Activated naive CD8-positive, alpha-beta T cell treated with anti-CD3 and anti-CD28 coated beads, Interleukin-2, amount 50 U/mL, for 24 hours (primary cell): ENCODE measurements at regions not wholly inside any gene's neighbourhood (a gene's known extent, or its start where the extent isn't known, plus 50 kb on each side); places are given as distances from the start of the nearest gene placed in this dataset.
"Not testable (repeated sequence)": the region's sequence is repeated elsewhere in the genome, so short reads cannot be mapped to it uniquely, and the experiment has no call there.

Source experiments
- ATAC-seq: fragments of 150-1000 bp; cut with Tn5 transposase; one replicate; pipeline ENCODE4 v1.10.0; 2021
- DNase-seq: peaks from one replicate; pipeline ENCODE4 v3.0.0; 2021
- H3K27ac Mint-ChIP-seq: one replicate; pipeline ENCODE4 v1.8.0; 2021; ENCODE audit warnings: mild to moderate bottlenecking, mixed read lengths
- H3K27me3 Mint-ChIP-seq: one replicate; pipeline ENCODE4 v1.8.0; 2021; ENCODE audit warnings: mixed read lengths
- H3K36me3 Mint-ChIP-seq: one replicate; pipeline ENCODE4 v1.8.0; 2021; ENCODE audit warnings: low read depth, mixed read lengths
- H3K4me1 Mint-ChIP-seq: one replicate; pipeline ENCODE4 v1.8.0; 2021; ENCODE audit warnings: mixed read lengths
- H3K4me3 Mint-ChIP-seq: one replicate; pipeline ENCODE4 v1.8.0; 2021; ENCODE audit warnings: mild to moderate bottlenecking, moderate library complexity, mixed read lengths
- H3K9me3 Mint-ChIP-seq: one replicate; pipeline ENCODE4 v1.8.0; 2021; ENCODE audit warnings: mixed read lengths

- H3K4me3 Mint-ChIP-seq: no peak overlapping the region
- H3K27ac Mint-ChIP-seq: no peak overlapping the region
- no peaks in the 10 kb centered on the region for H3K9me3 Mint-ChIP-seq
- ATAC-seq (no peak), DNase-seq (no peak)
- no peaks in the 10 kb centered on the region for H3K36me3 Mint-ChIP-seq
- H3K4me1 Mint-ChIP-seq: no peaks in the 10 kb centered on the region
- peaks cover 4% of the 10 kb centered on the region for H3K27me3 Mint-ChIP-seq
These were observed 68.8 kb downstream of the SSX7 start for GRCh38 chrX:52585892-52586291.

- H3K27me3 Mint-ChIP-seq: peaks cover 2% of the 10 kb centered on the region
- no peaks in the 10 kb centered on the region for H3K9me3 Mint-ChIP-seq
These were observed 60.8 kb upstream of the XAGE1B start for GRCh38 chrX:52577464-52578173.

DNA sequence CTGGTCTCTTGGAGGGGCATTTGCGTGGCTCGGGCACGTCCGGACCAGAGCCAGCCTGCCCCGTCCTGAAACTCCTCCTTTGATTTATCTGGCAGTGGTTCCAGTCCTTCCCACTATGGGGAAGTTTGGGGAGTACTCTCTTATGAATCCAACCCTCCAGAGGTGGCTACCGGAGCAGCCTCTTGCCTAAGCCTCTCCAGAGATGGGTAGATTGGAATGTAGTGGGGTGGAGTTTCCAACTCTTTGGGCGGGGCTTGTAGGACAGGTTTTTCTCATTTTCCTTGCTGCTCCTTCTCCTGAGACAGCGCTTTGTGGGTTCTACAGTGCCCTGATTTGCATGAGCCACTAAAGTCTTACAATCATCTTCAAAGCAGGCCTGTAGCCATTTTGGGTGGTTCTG lies 60.1 kb upstream of the XAGE1B start:
- no peaks in the 10 kb centered on the region for H3K4me1 Mint-ChIP-seq
- H3K36me3 Mint-ChIP-seq: no peaks in the 10 kb centered on the region
- H3K27ac Mint-ChIP-seq: no peak overlapping the region
- peaks cover 2% of the 10 kb centered on the region for H3K27me3 Mint-ChIP-seq
- no peaks in the 10 kb centered on the region for H3K9me3 Mint-ChIP-seq
- no peak overlapping the region for H3K4me3 Mint-ChIP-seq
- DNase-seq: no peak
- no peak for ATAC-seq

More at GRCh38 chrX:52577464-52578173, 60.8 kb upstream of the XAGE1B start:
- DNase-seq (no peak), ATAC-seq (no peak)
- H3K4me3 Mint-ChIP-seq: no peak overlapping the region
- no peak overlapping the region for H3K27ac Mint-ChIP-seq
- H3K4me1 Mint-ChIP-seq: no peaks in the 10 kb centered on the region
- no peaks in the 10 kb centered on the region for H3K36me3 Mint-ChIP-seq

DNA sequence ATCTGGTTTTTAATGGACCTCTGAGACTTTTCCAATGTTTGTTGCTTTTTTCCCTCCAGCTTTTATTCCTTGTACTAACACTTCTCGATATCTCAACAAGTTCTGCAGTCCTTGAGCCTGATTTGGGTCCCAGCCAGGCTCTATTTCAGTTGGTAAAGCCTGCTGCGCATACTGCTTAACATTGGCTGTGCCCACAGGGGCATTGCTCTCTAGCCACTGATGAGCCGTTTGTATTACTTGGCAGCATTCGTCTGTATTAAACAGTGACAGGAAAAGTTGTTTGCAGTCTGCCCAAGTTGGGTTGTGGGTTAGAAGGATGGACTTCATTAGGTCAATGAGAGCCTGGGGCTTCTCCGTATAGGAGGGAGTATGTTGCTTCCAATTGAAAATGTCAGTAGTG lies 59.6 kb upstream of the XAGE1B start:
- Mint-ChIP-seq H3K4me1 (no peaks in the 10 kb centered on the region), H3K9me3 (no peaks in the 10 kb centered on the region), H3K36me3 (no peaks in the 10 kb centered on the region), H3K27me3 (peaks cover 2% of the 10 kb centered on the region), H3K4me3 (no peak overlapping the region), H3K27ac (no peak overlapping the region)
- no peak for DNase-seq
- no peak for ATAC-seq

DNA sequence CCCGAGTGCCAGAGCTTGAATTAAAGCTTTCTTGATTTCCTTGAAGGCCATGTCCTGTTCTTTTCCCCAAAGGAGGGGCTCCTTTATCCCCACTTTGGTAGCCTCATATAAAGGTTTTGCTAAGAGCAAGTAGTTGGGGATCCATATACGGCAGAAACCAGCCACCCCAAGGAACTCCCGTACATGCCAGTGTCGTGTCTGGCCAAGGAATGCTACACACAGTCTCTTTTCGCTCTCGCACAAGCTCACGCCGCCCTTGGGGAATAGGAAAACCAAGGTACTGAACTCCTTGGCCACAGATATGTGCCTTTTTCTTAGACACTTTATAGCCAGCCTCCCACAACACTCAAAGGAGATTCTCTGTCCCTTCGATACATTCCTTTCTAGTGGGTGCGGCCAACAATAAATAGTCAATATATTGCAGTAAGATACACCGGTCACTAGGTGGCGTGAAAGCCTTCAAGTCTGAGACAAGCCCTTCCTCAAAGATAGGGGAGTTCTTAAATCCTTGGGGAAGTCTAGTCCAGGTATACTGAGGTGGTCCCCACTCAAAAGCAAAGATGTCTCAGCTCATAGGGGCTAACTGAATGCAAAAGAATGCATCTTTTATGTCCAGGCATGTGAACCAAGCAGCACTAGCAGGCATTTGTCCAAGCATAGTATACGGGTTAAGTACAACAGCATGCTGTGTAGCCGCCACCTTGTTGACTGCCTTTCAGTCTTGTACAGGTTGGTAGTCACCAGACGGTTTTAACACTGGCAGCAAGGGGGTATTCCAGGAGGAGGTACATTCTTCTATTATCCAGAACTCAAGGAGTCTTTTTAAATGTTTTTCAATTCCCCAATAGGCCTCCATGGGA lies 57.8 kb upstream of the XAGE1B start:
- peak; percentile 3 for DNase-seq
- H3K36me3 Mint-ChIP-seq: no peaks in the 10 kb centered on the region
- no peak overlapping the region for H3K27ac Mint-ChIP-seq
- peaks cover 2% of the 10 kb centered on the region for H3K27me3 Mint-ChIP-seq
- no peak for ATAC-seq
- H3K4me3 Mint-ChIP-seq: no peak overlapping the region
- H3K4me1 Mint-ChIP-seq: no peaks in the 10 kb centered on the region
- H3K9me3 Mint-ChIP-seq: no peaks in the 10 kb centered on the region

GRCh38 chrX:52568146-52568545 lies 51.3 kb upstream of the XAGE1B start:
- H3K4me3 Mint-ChIP-seq, DNase-seq, H3K4me1 Mint-ChIP-seq, H3K36me3 Mint-ChIP-seq, ATAC-seq, H3K9me3 Mint-ChIP-seq, H3K27me3 Mint-ChIP-seq, H3K27ac Mint-ChIP-seq: not testable (repeated sequence)
